Right lobe of liver (tissue), 4 donors: ENCODE measurements at regions not wholly inside any gene's neighbourhood (a gene's known extent, or its start where the extent isn't known, plus 50 kb on each side); places are given as distances from the start of the nearest gene placed in this dataset.

Source experiments
- POLR2A ChIP-seq: fragments of 450-650 bp; IDR thresholded peaks from one replicate; pipeline ENCODE4 v1.6.1; 2017; ENCODE audit warnings: antibody characterized with exemption, mild to moderate bottlenecking
- TF ChIP-seq, protein P1 (sequence below), 4 donors: fragments of 200-600 bp in 3 of 4; fragments of 450-650 bp in 1 of 4; IDR thresholded peaks; one replicate each; pipeline versions ENCODE4 v1.5.1 to v1.8.0; 2016 to 2022; ENCODE audit warnings: antibody characterized with exemption in 4 of 4, mild to moderate bottlenecking in 2 of 4
- donor health status: DM: no; HTN: no; CAD: no.
- donor health status: DM: no; HTN: no; CAD: no.
- donor health status: DM: no; HTN: yes; CAD: no.

DNA sequence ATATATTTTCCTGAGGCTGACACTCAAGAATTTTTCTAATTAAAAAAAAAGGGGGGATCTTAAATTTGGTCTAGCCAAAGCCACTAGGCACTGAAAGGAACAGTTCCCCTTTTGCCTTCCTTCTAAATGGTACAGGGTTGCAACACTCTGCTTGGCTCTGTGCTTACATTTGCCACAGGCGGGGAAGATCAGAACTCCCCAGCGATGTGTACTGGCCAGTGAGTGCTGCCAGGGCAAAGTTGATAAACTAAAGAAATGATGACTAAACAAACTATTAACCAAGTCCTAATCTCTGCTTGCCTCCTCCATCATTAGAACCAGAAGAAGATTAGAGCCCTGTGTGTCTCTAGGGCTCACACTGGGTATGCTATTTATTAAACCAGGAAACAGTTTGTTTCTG, 75.3 kb upstream of the SCEL start:
- TF ChIP-seq POLR2A = no peak
- TF ChIP-seq, protein P1, sequence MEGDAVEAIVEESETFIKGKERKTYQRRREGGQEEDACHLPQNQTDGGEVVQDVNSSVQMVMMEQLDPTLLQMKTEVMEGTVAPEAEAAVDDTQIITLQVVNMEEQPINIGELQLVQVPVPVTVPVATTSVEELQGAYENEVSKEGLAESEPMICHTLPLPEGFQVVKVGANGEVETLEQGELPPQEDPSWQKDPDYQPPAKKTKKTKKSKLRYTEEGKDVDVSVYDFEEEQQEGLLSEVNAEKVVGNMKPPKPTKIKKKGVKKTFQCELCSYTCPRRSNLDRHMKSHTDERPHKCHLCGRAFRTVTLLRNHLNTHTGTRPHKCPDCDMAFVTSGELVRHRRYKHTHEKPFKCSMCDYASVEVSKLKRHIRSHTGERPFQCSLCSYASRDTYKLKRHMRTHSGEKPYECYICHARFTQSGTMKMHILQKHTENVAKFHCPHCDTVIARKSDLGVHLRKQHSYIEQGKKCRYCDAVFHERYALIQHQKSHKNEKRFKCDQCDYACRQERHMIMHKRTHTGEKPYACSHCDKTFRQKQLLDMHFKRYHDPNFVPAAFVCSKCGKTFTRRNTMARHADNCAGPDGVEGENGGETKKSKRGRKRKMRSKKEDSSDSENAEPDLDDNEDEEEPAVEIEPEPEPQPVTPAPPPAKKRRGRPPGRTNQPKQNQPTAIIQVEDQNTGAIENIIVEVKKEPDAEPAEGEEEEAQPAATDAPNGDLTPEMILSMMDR (IDR thresholded peaks at IDR 0.05) = no peak
